NCI-H2171 treated with DMSO at 0.1 percent for 48 hours (cell line): ENCODE measurements at regions not wholly inside any gene's neighbourhood (a gene's known extent, or its start where the extent isn't known, plus 50 kb on each side); places are given as distances from the start of the nearest gene placed in this dataset.
"Not testable (repeated sequence)": the region's sequence is repeated elsewhere in the genome, so short reads cannot be mapped to it uniquely, and the experiment has no call there.

ENCODE experiments used
- DNase-seq: peaks from one replicate; lab custom pipeline; 2025; lab: John Stamatoyannopoulos, UW

GRCh38 chr2:204143216-204144014 is 206.9 kb downstream of the ICOS start:
- DNase-seq, result no peak

GRCh38 chr2:204144492-204144891 is 207.9 kb downstream of the ICOS start:
- DNase-seq, result no peak

- DNase-seq, result peak; percentile 78
These were observed 208.7 kb downstream of the ICOS start for GRCh38 chr2:204145263-204145751.

- no peak for DNase-seq
These were observed 209.2 kb downstream of the ICOS start for GRCh38 chr2:204145791-204146190.

GRCh38 chr2:204147040-204147439 is 210.5 kb downstream of the ICOS start:
- not testable (repeated sequence) for DNase-seq

GRCh38 chr2:204150721-204151120 is 214.2 kb downstream of the ICOS start:
- DNase-seq, result peak; percentile 62

GRCh38 chr2:204152616-204153015 is 216.1 kb downstream of the ICOS start:
- DNase-seq, result no peak

GRCh38 chr2:204154863-204155262 is 218.3 kb downstream of the ICOS start:
- no peak for DNase-seq

- DNase-seq, result no peak
These were observed 219.9 kb downstream of the ICOS start for GRCh38 chr2:204156456-204156855.

GRCh38 chr2:204157684-204158083 is 221.1 kb downstream of the ICOS start:
- no peak for DNase-seq

GRCh38 chr2:204159526-204159925 is 223.0 kb downstream of the ICOS start:
- no peak for DNase-seq

- no peak for DNase-seq
These were observed 224.4 kb downstream of the ICOS start for GRCh38 chr2:204160989-204161388.

- no peak for DNase-seq
These were observed 225.3 kb downstream of the ICOS start for GRCh38 chr2:204161886-204162285.

GRCh38 chr2:204166961-204167360 is 230.4 kb downstream of the ICOS start:
- no peak for DNase-seq

- DNase-seq, result not testable (repeated sequence)
These were observed 231.1 kb downstream of the ICOS start for GRCh38 chr2:204167670-204168069.

GRCh38 chr2:204170411-204170810 is 233.8 kb downstream of the ICOS start:
- peak; percentile 64 for DNase-seq

GRCh38 chr2:204171432-204172144 is 235.0 kb downstream of the ICOS start:
- DNase-seq, result no peak

GRCh38 chr2:204172145-204172600 is 235.6 kb downstream of the ICOS start:
- DNase-seq, result no peak

GRCh38 chr2:204174034-204174433 is 237.5 kb downstream of the ICOS start:
- no peak for DNase-seq

- no peak for DNase-seq
These were observed 239.1 kb downstream of the ICOS start for GRCh38 chr2:204175552-204176271.

- no peak for DNase-seq
These were observed 239.7 kb downstream of the ICOS start for GRCh38 chr2:204176306-204176705.

GRCh38 chr2:204177251-204177976 is 240.9 kb downstream of the ICOS start:
- no peak for DNase-seq
